Testis (tissue), 2 donors: ENCODE measurements at regions not wholly inside any gene's neighbourhood (a gene's known extent, or its start where the extent isn't known, plus 50 kb on each side); places are given as distances from the start of the nearest gene placed in this dataset.
A peak's percentile ranks its signal among the peaks of the same experiment; 100 is the strongest.

Experiments
- DNase-seq: peaks from one replicate; pipeline ENCODE4 v3.0.0-alpha.2; 2019
- H3K27ac ChIP-seq, 2 donors: fragments of 200-600 bp; sonication (generic); one replicate each; pipeline ENCODE4 v1.5.1; 2019
- H3K27me3 ChIP-seq: fragments of 200-600 bp; sonication (generic); one replicate; pipeline ENCODE4 v1.5.1; 2019
- H3K36me3 ChIP-seq: fragments of 200-600 bp; sonication (generic); one replicate; pipeline ENCODE4 v1.5.1; 2017; ENCODE audit warnings: low read depth; ENCODE audit errors: missing control alignments
- H3K4me1 ChIP-seq: fragments of 200-600 bp; sonication (generic); one replicate; pipeline ENCODE4 v1.5.1; 2019
- H3K4me3 ChIP-seq, 2 donors: fragments of 200-600 bp; sonication (generic); one replicate each; pipeline ENCODE4 v1.5.1; 2017 to 2019
- H3K9me3 ChIP-seq: fragments of 200-600 bp; sonication (generic); one replicate; pipeline ENCODE4 v1.5.1; 2017
- POLR2A ChIP-seq: fragments of 450-650 bp; IDR thresholded peaks from one replicate; pipeline ENCODE4 v1.6.1; 2017; ENCODE audit warnings: antibody characterized with exemption, mild to moderate bottlenecking, moderate library complexity
- WGBS, 2 donors: methylation state at CpG; one replicate each; pipeline ENCODE4 v1.1.5; 2018; 5-methylcytosine and 5-hydroxymethylcytosine counted together
- intact Hi-C: fragments of 100-400 bp; cut with DNase I; formaldehyde crosslinking; loops from one replicate; pipeline ENCODE4 v1.15.1; 2023; ENCODE audit warnings: low total_unique reads
- TF ChIP-seq, protein P1 (sequence below), 3 experiments: fragments of 450-650 bp in 2 of 3; fragments of 200-600 bp in 1 of 3; sonication (generic) in 1 of 3; IDR thresholded peaks; one replicate each; pipeline ENCODE4 v1.5.1; 2016 to 2019; ENCODE audit warnings: antibody characterized with exemption in 3 of 3, mild to moderate bottlenecking in 2 of 3, moderate library complexity in 1 of 3

DNA sequence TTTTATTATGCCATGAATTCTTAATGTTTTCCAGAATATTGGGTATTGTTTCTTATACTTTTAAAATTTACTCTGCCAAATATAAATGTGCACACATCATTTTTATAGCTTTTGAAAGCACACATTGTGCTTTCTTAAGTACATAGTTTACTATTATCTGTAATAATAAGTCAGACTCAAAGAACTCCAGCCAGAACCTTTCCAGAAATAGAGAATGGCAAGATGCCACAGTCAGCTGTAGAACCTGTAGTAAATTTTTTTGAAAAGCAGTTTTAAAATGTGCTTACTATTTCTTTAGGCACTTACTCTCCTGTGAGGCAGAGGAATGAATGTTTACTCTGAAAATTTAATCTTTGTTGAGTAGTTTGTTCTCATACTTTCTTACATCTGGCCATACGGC, 1287.1 kb downstream of the PCDH9 start:
- no peaks in the 10 kb centered on the region for H3K9me3 ChIP-seq
- TF ChIP-seq POLR2A, result no peak
- TF ChIP-seq, protein P1, sequence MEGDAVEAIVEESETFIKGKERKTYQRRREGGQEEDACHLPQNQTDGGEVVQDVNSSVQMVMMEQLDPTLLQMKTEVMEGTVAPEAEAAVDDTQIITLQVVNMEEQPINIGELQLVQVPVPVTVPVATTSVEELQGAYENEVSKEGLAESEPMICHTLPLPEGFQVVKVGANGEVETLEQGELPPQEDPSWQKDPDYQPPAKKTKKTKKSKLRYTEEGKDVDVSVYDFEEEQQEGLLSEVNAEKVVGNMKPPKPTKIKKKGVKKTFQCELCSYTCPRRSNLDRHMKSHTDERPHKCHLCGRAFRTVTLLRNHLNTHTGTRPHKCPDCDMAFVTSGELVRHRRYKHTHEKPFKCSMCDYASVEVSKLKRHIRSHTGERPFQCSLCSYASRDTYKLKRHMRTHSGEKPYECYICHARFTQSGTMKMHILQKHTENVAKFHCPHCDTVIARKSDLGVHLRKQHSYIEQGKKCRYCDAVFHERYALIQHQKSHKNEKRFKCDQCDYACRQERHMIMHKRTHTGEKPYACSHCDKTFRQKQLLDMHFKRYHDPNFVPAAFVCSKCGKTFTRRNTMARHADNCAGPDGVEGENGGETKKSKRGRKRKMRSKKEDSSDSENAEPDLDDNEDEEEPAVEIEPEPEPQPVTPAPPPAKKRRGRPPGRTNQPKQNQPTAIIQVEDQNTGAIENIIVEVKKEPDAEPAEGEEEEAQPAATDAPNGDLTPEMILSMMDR (IDR thresholded peaks at IDR 0.05), result no peak
- peak; percentile 43 for DNase-seq
- no peak overlapping the region for H3K27ac ChIP-seq
- no peaks in the 10 kb centered on the region for H3K36me3 ChIP-seq
- WGBS, 2 donors, result 58 to 64% methylated on average over 1 of the region's 1 CpG
- no peaks in the 10 kb centered on the region for H3K27me3 ChIP-seq
- H3K4me1 ChIP-seq, result peaks cover 4% of the 10 kb centered on the region
- no peak overlapping the region for H3K4me3 ChIP-seq
- intact Hi-C loops, result no loop called here

DNA sequence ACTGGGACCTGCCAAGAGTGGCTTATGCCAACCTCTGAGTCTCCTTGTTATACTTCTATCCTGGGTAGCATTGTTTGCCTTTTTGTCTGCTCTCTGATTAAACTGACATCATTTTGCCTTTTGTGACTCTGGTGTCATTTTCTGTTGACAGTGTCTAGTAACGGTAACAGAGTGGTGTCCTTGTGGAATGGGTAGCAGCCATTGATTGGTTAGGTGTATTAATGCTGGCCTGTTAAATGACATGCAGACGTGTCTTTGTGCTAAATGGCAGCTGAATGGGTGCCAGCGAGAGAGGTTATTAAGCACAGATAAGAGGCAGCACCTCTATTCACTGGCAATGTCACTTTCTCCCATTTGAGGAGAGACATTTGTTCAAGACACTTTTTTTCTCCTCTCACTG, 1289.4 kb downstream of the PCDH9 start:
- Histone ChIP-seq H3K4me1 (peaks cover 4% of the 10 kb centered on the region), H3K36me3 (no peaks in the 10 kb centered on the region), H3K9me3 (no peaks in the 10 kb centered on the region), H3K27ac (no peak overlapping the region), H3K4me3 (no peak overlapping the region), H3K27me3 (no peaks in the 10 kb centered on the region)
- 87 to 89% methylated on average over 3 of the region's 3 CpGs for WGBS, 2 donors
- no peak for TF ChIP-seq POLR2A
- TF ChIP-seq, protein P1 (IDR thresholded peaks at IDR 0.05), result no peak
- DNase-seq, result no peak
- intact Hi-C loops, result no loop called here

DNA sequence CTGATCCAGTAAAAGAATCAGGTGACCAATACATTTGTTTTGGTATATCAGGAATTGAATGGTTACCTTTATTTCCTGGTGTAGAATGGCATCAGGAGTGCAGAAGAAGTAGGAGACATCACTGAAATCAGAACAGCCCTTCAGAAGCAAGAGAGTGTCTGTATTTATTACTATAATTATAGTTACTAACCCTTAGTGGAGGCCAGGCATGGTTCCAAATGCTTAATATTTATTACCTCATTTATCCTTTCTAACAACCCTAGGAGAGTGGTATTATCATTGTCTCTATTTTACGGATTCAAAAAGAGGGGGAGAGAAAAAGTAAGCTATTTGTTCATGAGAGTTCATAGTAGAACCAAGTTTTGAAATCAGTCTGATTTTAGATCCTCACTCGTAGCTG, 1292.9 kb downstream of the PCDH9 start:
- intact Hi-C loops, result no loop called here
- WGBS, 2 donors, result 64 to 75% methylated on average over 2 of the region's 2 CpGs
- H3K36me3 ChIP-seq, result no peaks in the 10 kb centered on the region
- TF ChIP-seq, protein P1 (IDR thresholded peaks at IDR 0.05), result no peak
- TF ChIP-seq POLR2A, result no peak
- H3K9me3 ChIP-seq, result no peaks in the 10 kb centered on the region
- H3K27ac ChIP-seq, result no peak overlapping the region
- H3K4me3 ChIP-seq, result no peak overlapping the region
- no peak for DNase-seq
- H3K27me3 ChIP-seq, result no peaks in the 10 kb centered on the region
- H3K4me1 ChIP-seq, result no peaks in the 10 kb centered on the region

DNA sequence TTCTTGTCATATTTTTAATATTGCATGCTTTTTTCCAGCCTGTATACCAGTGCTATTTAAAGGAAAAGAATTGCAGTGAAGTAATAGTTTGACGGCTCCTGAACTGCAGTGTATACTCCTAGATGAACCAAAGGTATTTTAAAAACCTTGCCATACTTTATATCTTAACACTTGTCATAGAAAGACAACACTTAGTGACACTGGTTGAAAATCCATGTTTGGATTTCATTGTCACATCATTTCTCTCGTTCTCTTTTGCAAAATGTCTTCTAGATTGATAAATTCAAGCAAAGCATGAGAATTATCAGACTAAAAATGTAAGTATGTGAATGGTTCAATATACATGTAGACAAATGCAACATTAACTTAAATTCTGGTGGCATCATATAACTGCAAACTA, 1293.9 kb downstream of the PCDH9 start:
- no peak overlapping the region for H3K27ac ChIP-seq
- H3K4me3 ChIP-seq, result no peak overlapping the region
- no peaks in the 10 kb centered on the region for H3K27me3 ChIP-seq
- DNase-seq, result no peak
- TF ChIP-seq, protein P1 (IDR thresholded peaks at IDR 0.05), result no peak
- no peak for TF ChIP-seq POLR2A
- no peaks in the 10 kb centered on the region for H3K4me1 ChIP-seq
- no peaks in the 10 kb centered on the region for H3K36me3 ChIP-seq
- H3K9me3 ChIP-seq, result no peaks in the 10 kb centered on the region
- WGBS, 2 donors, result 89 to 95% methylated on average over 2 of the region's 2 CpGs
- intact Hi-C loops, result no loop called here

DNA sequence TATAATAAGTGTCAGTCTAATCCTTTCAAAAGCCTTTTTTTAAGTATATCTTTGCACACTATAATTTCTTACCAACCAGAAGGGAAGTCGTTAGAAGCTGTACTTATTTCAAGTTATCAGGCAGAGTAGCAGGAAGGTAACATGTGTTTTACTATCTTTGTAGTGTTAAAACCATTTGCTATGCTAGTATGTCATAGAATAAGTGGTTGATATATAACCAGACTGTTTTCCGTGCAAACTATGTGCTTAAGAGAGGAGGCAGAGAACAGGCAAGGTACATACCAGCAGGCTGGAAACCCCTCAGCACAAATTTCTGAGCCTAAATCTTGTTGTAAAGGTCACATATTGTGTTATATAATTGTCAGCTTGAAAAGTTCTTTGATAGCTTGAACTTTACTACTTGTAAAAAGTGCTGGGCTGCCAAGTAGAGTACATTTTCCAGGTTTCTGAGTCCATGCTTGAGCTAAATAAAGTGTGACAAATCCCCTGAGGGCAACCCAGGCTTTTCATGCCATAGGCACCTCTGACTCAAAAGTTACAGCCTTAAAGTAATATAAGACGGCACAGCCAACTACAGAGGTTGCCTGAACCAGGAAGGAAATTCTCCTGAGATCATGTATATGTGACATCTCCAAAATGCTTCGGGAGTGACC, 1297.4 kb downstream of the PCDH9 start:
- no peak for DNase-seq
- H3K9me3 ChIP-seq, result no peaks in the 10 kb centered on the region
- H3K27me3 ChIP-seq, result no peaks in the 10 kb centered on the region
- no peak overlapping the region for H3K4me3 ChIP-seq
- no peak overlapping the region for H3K27ac ChIP-seq
- H3K4me1 ChIP-seq, result no peaks in the 10 kb centered on the region
- TF ChIP-seq POLR2A, result no peak
- TF ChIP-seq, protein P1 (IDR thresholded peaks at IDR 0.05), result no peak
- intact Hi-C loops, result no loop called here
- no peaks in the 10 kb centered on the region for H3K36me3 ChIP-seq
- 67 to 77% methylated on average over 4 of the region's 4 CpGs for WGBS, 2 donors
